H1 (cell line): ENCODE measurements at regions not wholly inside any gene's neighbourhood (a gene's known extent, or its start where the extent isn't known, plus 50 kb on each side); places are given as distances from the start of the nearest gene placed in this dataset.
A peak's percentile ranks its signal among the peaks of the same experiment; 100 is the strongest.

Experiments used
- CTCF ChIA-PET: fragments of 300-600 bp; sonication (Branson Sonifier 250); formaldehyde crosslinking; loops from one replicate; lab custom pipeline; 2021; ENCODE audit not compliant: partially characterized antibody; lab: Charles Lee
- POLR2A ChIA-PET: fragments of 300-600 bp; sonication (Branson Sonifier 250); formaldehyde crosslinking; loops from one replicate; lab custom pipeline; 2021; ENCODE audit warnings: inconsistent platforms; ENCODE audit not compliant: partially characterized antibody; lab: Charles Lee
- DNase-seq, 2 experiments: peaks; one replicate each; pipeline versions ENCODE4 v3.0.0 to v3.0.0-alpha.2; 2010 to 2022; ENCODE audit warnings: low spot score in 2 of 2, low read depth in 1 of 2, mixed read lengths in 1 of 2
- FAIRE-seq: peaks from 2 replicates; lab custom pipeline; 2011; peaks lifted over from hg19 to GRCh38; lab: Jason Lieb, UNC
- H2AFZ ChIP-seq: 2 replicates; pipeline ENCODE4 v1.8.1; 2012; ENCODE audit warnings: low read length, inconsistent platforms
- H2AK5ac ChIP-seq: 2 replicates; pipeline ENCODE4 v1.6.1; 2013; ENCODE audit warnings: low read depth, low read length
- H2BK120ac ChIP-seq: replicated peaks from 2 replicates; pipeline ENCODE3; 2013; ENCODE audit warnings: low read depth, low read length, inconsistent platforms
- H2BK12ac ChIP-seq: 2 replicates; pipeline ENCODE4 v1.6.1; 2013; ENCODE audit warnings: low read depth, low read length
- H2BK15ac ChIP-seq: 2 replicates; pipeline ENCODE4 v1.6.1; 2013; ENCODE audit warnings: low read length
- H2BK20ac ChIP-seq: 2 replicates; pipeline ENCODE4 v1.6.1; 2013; ENCODE audit warnings: low read length
- H2BK5ac ChIP-seq: 2 replicates; pipeline ENCODE4 v1.6.1; 2013; ENCODE audit warnings: low read depth, low read length
- H3K14ac ChIP-seq: 2 replicates; pipeline ENCODE4 v1.6.1; 2013; ENCODE audit warnings: inconsistent platforms; ENCODE audit not compliant: insufficient read length
- H3K18ac ChIP-seq: 2 replicates; pipeline ENCODE4 v1.6.1; 2013; ENCODE audit warnings: low read length; ENCODE audit errors: extremely low read depth
- H3K23ac ChIP-seq: 2 replicates; pipeline ENCODE4 v1.6.1; 2013; ENCODE audit warnings: inconsistent platforms; ENCODE audit not compliant: insufficient read length
- H3K23me2 ChIP-seq: 2 replicates; pipeline ENCODE4 v1.6.1; 2013; ENCODE audit warnings: low read depth, low read length
- H3K27ac ChIP-seq: 2 replicates; pipeline ENCODE4 v1.6.1; 2011; ENCODE audit warnings: low read depth, low read length, inconsistent platforms
- H3K27me3 ChIP-seq, 4 experiments: replicated peaks in 1 of 4; 1 replicate in 1 of 4; 2 replicates in 3 of 4; pipeline versions ENCODE4 v1.6.1 to v1.8.1; 2011 to 2013; ENCODE audit warnings: low read length in 3 of 4, mild to moderate bottlenecking in 3 of 4, inconsistent platforms in 2 of 4, mixed read lengths in 2 of 4, moderate library complexity in 1 of 4; ENCODE audit not compliant: control insufficient read depth in 3 of 4, insufficient read depth in 3 of 4; ENCODE audit errors: extremely low read depth in 1 of 4
- H3K36me3 ChIP-seq, 4 experiments: 2 replicates each; pipeline versions ENCODE4 v1.6.1 to v1.8.1; 2011 to 2013; ENCODE audit warnings: mild to moderate bottlenecking in 4 of 4, low read length in 3 of 4, moderate library complexity in 2 of 4, control low read depth in 1 of 4, inconsistent platforms in 1 of 4; ENCODE audit not compliant: insufficient read depth in 4 of 4, control insufficient read depth in 2 of 4
- H3K4ac ChIP-seq: replicated peaks from 2 replicates; pipeline ENCODE3; 2013; ENCODE audit warnings: low read length, low read depth, mixed read lengths, inconsistent platforms; ENCODE audit not compliant: insufficient read length
- H3K4me1 ChIP-seq, 4 experiments: replicated peaks in 1 of 4; 1 replicate in 1 of 4; 2 replicates in 3 of 4; pipeline versions ENCODE4 v1.6.1 to v1.8.1; 2011 to 2013; ENCODE audit warnings: low read length in 3 of 4, inconsistent platforms in 2 of 4, mixed read lengths in 1 of 4; ENCODE audit not compliant: insufficient read depth in 4 of 4, control insufficient read depth in 3 of 4
- H3K4me2 ChIP-seq, 2 experiments: 2 replicates each; pipeline versions ENCODE4 v1.6.1 to v1.8.1; 2011 to 2013; ENCODE audit warnings: low read depth in 2 of 2, low read length in 2 of 2, control low read depth in 1 of 2, inconsistent platforms in 1 of 2, mild to moderate bottlenecking in 1 of 2; ENCODE audit not compliant: insufficient read depth in 1 of 2
- H3K4me3 ChIP-seq, 4 experiments: fragments of 200-600, 300-600 bp in 1 of 4; sonication (generic), shearing (Covaris generic), sonication (Bioruptor Twin) in 1 of 4; 2 replicates each; pipeline versions ENCODE4 v1.5.1 to v1.8.1; 2011 to 2016; ENCODE audit warnings: low read length in 4 of 4, low read depth in 3 of 4, control low read depth in 2 of 4, inconsistent platforms in 2 of 4, mild to moderate bottlenecking in 2 of 4, mixed read lengths in 1 of 4, moderate library complexity in 1 of 4; ENCODE audit not compliant: insufficient read depth in 2 of 4; ENCODE audit errors: extremely low read depth in 1 of 4
- H3K56ac ChIP-seq: replicated peaks from 2 replicates; pipeline ENCODE3; 2013; ENCODE audit warnings: low read depth, mild to moderate bottlenecking, mixed read lengths, low read length, inconsistent platforms; ENCODE audit not compliant: insufficient read length
- H3K79me1 ChIP-seq: 2 replicates; pipeline ENCODE4 v1.6.1; 2013; ENCODE audit warnings: low read depth, low read length, control low read depth
- H3K79me2 ChIP-seq, 2 experiments: 2 replicates each; pipeline versions ENCODE4 v1.6.1 to v1.8.1; 2012 to 2013; ENCODE audit warnings: low read length in 2 of 2, mild to moderate bottlenecking in 2 of 2, inconsistent platforms in 1 of 2; ENCODE audit not compliant: insufficient read depth in 2 of 2, control insufficient read depth in 1 of 2
- H3K9ac ChIP-seq, 4 experiments: replicated peaks in 1 of 4; 1 replicate in 1 of 4; 2 replicates in 3 of 4; pipeline versions ENCODE4 v1.6.1 to v1.8.1; 2011 to 2013; ENCODE audit warnings: low read depth in 3 of 4, low read length in 3 of 4, control low read depth in 2 of 4, mild to moderate bottlenecking in 2 of 4, moderate library complexity in 2 of 4, inconsistent platforms in 1 of 4; ENCODE audit errors: extremely low read depth in 1 of 4
- H3K9me3 ChIP-seq, 2 experiments: 2 replicates each; pipeline versions ENCODE4 v1.6.1 to v1.8.1; 2012 to 2013; ENCODE audit warnings: mild to moderate bottlenecking in 2 of 2, moderate library complexity in 2 of 2, control low read depth in 1 of 2, inconsistent platforms in 1 of 2, low read depth in 1 of 2, low read length in 1 of 2, mixed read lengths in 1 of 2; ENCODE audit not compliant: insufficient read depth in 2 of 2
- H4K20me1 ChIP-seq, 2 experiments: replicated peaks in 1 of 2; 2 replicates each; pipeline versions ENCODE3 to v1.8.1; 2011 to 2013; ENCODE audit warnings: inconsistent platforms in 2 of 2, low read length in 2 of 2, mild to moderate bottlenecking in 1 of 2; ENCODE audit not compliant: insufficient read depth in 2 of 2, control insufficient read depth in 1 of 2
- H4K5ac ChIP-seq: 2 replicates; pipeline ENCODE4 v1.6.1; 2013; ENCODE audit warnings: low read length, low read depth, mixed read lengths, inconsistent platforms; ENCODE audit not compliant: insufficient read length
- H4K8ac ChIP-seq: 2 replicates; pipeline ENCODE4 v1.8.0; 2013; ENCODE audit warnings: mild to moderate bottlenecking, moderate library complexity, low read length, inconsistent platforms; ENCODE audit not compliant: insufficient read depth; ENCODE audit errors: extremely low read depth
- H4K91ac ChIP-seq: replicated peaks from 2 replicates; pipeline ENCODE3; 2013; ENCODE audit warnings: low read length, mixed read lengths, inconsistent platforms; ENCODE audit not compliant: insufficient read length
- ASH2L ChIP-seq: fragments of 200-600, 300-600 bp; sonication (generic); IDR thresholded peaks from one replicate; pipeline ENCODE4 v1.7.1; 2017; ENCODE audit warnings: low read length
- ATF3 ChIP-seq: IDR thresholded peaks from 2 replicates; pipeline ENCODE4 v1.6.1; 2011; ENCODE audit warnings: low read depth, mild to moderate bottlenecking, low read length; ENCODE audit not compliant: insufficient read depth
- CEBPB ChIP-seq: IDR thresholded peaks from 2 replicates; pipeline ENCODE4 v1.6.1; 2012; ENCODE audit warnings: low read depth, low read length
- USF2 ChIP-seq: IDR thresholded peaks from 2 replicates; pipeline ENCODE4 v1.6.1; 2011; ENCODE audit warnings: low read length, improper control_type of control experiment
- WGBS, 2 experiments: shearing (Covaris generic) in 1 of 2; methylation state at CpG; one replicate each; pipeline versions ENCODE4 v1.1.6 to v1.1.7; 2013 to 2015; ENCODE audit warnings: low lambda C conversion rate in 2 of 2, mixed read lengths in 2 of 2, inconsistent platforms in 1 of 2, low coverage in 1 of 2, missing lambda C conversion rate in 1 of 2; ENCODE audit not compliant: insufficient replicate concordance in 2 of 2, insufficient coverage in 1 of 2, insufficient read length in 1 of 2; ENCODE audit errors: extremely low coverage in 1 of 2, missing lambda C conversion rate in 1 of 2; 5-methylcytosine and 5-hydroxymethylcytosine counted together

- H3K56ac ChIP-seq, result no peak overlapping the region
- no peak overlapping the region for H2AFZ ChIP-seq
- ChIA-PET POLR2A (interaction anchor here (0.9 kb wide), 1 partner anchor 9 kb away, joined by 3 read pairs; no protein-coding TSS in a partner anchor), CTCF (interaction anchor here (0.5 to 0.8 kb wide), 2 partner anchors 142 to 302 kb away, joined by 3 read pairs; no protein-coding TSS in a partner anchor)
- 92% methylated on average over 14 of the region's 14 CpGs; no CpG with 5 or more reads in 1 of the 2 experiments for WGBS, 2 experiments
- DNase-seq (no peak), FAIRE-seq (no peak)
- no peak overlapping the region for H2BK5ac ChIP-seq
- H3K4me3 ChIP-seq, result no peak overlapping the region
- no peaks in the 10 kb centered on the region for H4K20me1 ChIP-seq
- no peaks in the 10 kb centered on the region for H3K79me2 ChIP-seq
- H4K91ac ChIP-seq, result no peak overlapping the region
- no peak overlapping the region for H4K8ac ChIP-seq
- no peak overlapping the region for H2BK20ac ChIP-seq
- TF ChIP-seq CEBPB, result peak; percentile 14; the same call in 1 of the 2 replicates
- TF ChIP-seq USF2, result no peak
- TF ChIP-seq ATF3, result no peak
- no peak for TF ChIP-seq ASH2L
- H3K4me2 ChIP-seq, result no peak overlapping the region
- H3K4ac ChIP-seq, result no peak overlapping the region
- no peak overlapping the region for H4K5ac ChIP-seq
- H3K23ac ChIP-seq, result no peak overlapping the region
- no peaks in the 10 kb centered on the region for H3K79me1 ChIP-seq
- H3K4me1 ChIP-seq, result no peaks in the 10 kb centered on the region; a peak in 1 of 7 replicates
- no peak overlapping the region for H2BK12ac ChIP-seq
- H3K23me2 ChIP-seq, result no peaks in the 10 kb centered on the region
- no peaks in the 10 kb centered on the region for H3K9me3 ChIP-seq
- no peak overlapping the region for H2BK120ac ChIP-seq
- no peak overlapping the region for H3K14ac ChIP-seq
- no peak overlapping the region for H3K9ac ChIP-seq
- H2AK5ac ChIP-seq, result no peak overlapping the region
- H3K18ac ChIP-seq, result no peak overlapping the region
- no peak overlapping the region for H2BK15ac ChIP-seq
- H3K27me3 ChIP-seq, result no peaks in the 10 kb centered on the region
- H3K27ac ChIP-seq, result no peak overlapping the region
- H3K36me3 ChIP-seq, result no peaks in the 10 kb centered on the region
Observed at GRCh38 chr13:107347641-107348369, 779.9 kb upstream of the ARGLU1 start.
